Mucosa of gallbladder (tissue), 1 donor: ENCODE measurements at regions not wholly inside any gene's neighbourhood (a gene's known extent, or its start where the extent isn't known, plus 50 kb on each side); places are given as distances from the start of the nearest gene placed in this dataset.

Source experiments
- DNase-seq: peaks from one replicate; pipeline ENCODE4 v3.0.0-alpha.2; 2020; ENCODE audit warnings: low spot score
- donor health status: DM: no; HTN: no; CAD: no.

- no peak for DNase-seq
Observed at GRCh38 chr5:54616518-54617220, 99.1 kb downstream of the SNX18 start.

- DNase-seq = peak; percentile 52
Observed at GRCh38 chr5:54616031-54616430, 98.5 kb downstream of the SNX18 start.

- no peak for DNase-seq
Observed at GRCh38 chr5:54615381-54615780, 97.8 kb downstream of the SNX18 start.

- no peak for DNase-seq
Observed at GRCh38 chr5:54612711-54613110, 95.2 kb downstream of the SNX18 start.

- no peak for DNase-seq
Observed at GRCh38 chr5:54611290-54611951, 93.9 kb downstream of the SNX18 start.

- DNase-seq = no peak
Observed at GRCh38 chr5:54610197-54610944, 92.8 kb downstream of the SNX18 start.

GRCh38 chr5:54608423-54609085 is 91.0 kb downstream of the SNX18 start:
- no peak for DNase-seq

GRCh38 chr5:54607006-54607405 is 89.4 kb downstream of the SNX18 start:
- DNase-seq = no peak

- DNase-seq = no peak
Observed at GRCh38 chr5:54603372-54603771, 85.8 kb downstream of the SNX18 start.

- no peak for DNase-seq
Observed at GRCh38 chr5:54602475-54602874, 84.9 kb downstream of the SNX18 start.

GRCh38 chr5:54601411-54602230 is 84.1 kb downstream of the SNX18 start:
- DNase-seq = no peak
